NCI-H2227 (cell line): ENCODE measurements at regions not wholly inside any gene's neighbourhood (a gene's known extent, or its start where the extent isn't known, plus 50 kb on each side); places are given as distances from the start of the nearest gene placed in this dataset.

Experiments used
- DNase-seq: peaks from one replicate; lab custom pipeline; 2025; ENCODE audit not compliant: unreplicated experiment; lab: John Stamatoyannopoulos, UW

DNA sequence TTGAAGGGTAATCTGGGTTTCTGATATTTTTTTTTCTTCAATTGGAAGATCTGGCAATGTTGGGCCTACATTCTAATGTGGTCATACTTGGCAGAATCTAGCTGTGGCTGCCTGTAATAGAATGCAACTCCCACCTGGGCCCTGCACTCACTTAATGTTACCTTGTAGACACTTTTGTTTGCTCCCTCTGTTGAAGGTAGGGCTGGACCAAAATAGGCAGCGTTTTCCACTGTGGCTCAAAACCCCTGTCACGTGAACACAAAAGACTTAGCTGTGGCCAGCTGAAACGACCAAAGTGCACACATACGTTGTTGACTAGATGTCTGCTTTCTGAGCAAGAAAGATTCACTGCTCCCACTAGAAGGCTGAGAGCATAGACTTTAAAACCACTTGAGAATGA is 117.6 kb upstream of the HMHB1 start:
- no peak for DNase-seq

DNA sequence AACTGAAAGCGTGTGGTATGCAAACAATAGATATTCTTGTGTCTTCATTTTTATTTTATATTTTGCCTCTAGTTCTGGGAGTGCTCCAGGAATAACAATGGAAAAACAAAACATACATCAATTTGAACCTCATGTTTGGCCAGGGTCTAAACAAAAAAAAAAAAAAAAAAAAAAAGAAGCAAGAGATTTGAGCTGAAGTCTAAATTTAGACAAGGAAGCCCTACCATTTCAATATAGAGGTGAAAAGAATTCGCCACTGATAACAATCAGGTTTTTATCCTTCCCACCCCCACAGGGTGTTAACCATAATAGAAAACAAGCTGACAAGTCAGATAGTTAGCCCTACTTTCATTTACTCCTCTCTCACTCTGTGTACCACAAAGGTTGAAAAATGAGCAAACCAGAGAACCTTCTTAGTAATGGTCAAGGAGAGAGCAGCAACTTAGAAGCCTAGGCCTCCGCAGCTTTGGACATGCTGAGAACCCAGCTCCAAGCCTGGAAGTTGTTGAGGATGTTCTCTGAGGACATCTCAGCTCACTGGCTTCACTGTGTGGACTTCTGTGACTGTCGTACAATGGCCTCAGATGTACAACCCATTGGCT is 118.2 kb upstream of the HMHB1 start:
- DNase-seq: no peak

DNA sequence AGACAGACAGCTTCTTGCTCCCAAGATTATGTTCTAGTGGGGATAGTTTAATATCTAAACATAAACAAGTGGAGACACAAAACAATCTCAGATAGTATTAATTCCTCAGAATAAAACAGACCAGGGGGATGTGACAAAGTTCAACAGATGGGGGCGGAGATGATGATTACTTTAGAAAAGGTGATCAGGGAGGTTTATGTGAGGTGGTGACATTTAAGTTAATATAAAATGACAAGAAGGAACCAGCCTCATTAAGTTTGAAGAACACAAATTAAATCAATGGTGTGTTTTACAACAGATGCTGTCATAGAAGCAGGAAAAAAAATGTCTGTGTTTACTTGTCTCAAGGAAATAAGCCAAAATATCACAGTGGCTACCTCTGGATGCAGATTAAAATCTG is 119.6 kb upstream of the HMHB1 start:
- no peak for DNase-seq

DNA sequence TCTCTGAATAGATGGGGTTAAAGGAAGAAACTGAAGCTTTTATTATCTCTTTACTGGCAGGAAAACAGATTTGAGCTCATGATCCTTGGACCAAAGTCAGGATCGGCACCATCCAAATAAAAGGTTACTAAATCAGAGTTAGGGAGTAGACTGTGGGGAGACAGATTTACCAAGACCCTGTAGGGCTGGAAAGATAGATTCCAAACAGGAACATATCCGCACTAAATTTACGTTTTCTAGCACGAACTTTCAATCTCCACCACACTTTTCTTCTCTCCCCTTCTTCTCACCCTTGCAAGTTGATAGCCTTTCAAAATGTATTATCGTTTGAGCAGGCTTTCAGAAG is 120.0 kb upstream of the HMHB1 start:
- no peak for DNase-seq

DNA sequence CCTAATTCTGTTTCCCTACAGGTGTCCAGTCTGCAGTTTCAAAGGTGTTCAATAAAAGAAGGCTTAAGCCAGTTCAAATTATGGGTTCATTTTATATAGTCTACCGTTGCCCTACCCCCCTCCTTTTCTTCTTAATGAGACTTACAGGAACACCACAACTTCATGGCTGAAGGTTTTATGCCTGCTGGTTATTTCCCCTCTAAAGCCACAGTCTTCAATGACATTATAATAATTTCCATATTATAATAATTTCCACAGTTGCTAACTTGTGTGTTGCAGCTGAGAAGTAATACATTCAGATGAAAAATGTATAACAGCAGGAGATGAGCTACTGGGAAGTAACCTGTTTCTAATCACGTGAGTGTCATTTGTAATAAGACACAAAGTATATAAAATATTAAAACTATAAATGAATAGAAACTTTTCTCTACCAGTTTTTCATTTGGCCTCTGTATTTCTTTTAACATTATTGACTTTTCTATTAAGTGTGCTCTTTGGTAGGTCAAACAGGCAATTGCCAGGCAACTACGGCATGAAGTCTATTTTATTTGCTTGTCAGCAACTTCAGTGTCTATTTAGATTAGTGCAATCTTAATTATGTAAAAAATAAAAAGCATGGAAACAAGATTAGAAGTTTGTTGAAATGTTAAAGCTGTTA is 120.5 kb upstream of the HMHB1 start:
- no peak for DNase-seq

DNA sequence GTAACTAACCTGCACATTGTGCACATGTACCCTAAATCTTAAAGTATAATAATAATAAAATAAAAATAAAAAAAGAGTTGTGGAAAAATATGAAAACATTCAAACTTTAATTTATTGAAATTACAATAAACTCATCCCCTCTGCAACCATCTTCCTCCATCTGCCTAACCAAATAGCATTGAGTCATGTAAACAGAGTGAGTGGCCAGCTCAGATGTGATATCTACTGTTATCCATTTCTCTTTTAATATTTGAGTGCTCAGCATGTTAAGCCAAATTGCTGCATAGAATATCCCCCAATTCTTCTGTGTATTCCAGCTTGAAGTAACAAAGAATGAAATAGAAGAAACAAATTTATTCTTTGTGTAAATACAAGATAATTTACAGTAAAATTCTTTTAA is 124.4 kb upstream of the HMHB1 start:
- DNase-seq: no peak

DNA sequence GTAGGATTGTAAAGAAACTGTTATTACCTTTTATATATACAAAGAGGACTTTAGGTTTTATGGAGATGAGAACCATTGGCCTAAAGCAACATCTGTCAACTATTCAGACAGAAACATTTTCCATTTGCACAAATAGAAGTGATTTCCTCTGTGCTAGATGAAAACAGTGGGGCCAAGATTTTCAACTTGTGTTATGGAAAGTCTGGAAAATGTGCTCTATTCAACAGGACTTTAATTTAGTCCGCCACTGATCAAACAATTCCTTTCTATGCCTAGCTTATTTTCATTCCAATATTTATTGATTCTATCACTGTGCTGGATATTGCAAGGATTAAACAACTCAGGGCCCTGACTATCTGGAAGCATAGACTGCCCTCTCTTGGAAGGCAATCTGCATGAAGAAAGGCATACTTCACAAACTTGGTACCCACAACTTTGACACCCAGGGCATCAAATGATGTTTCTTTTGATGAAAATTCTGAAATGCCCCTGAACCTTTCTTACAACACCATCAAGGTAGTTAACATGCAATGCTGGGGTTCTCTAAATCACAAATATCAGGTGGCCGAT is 126.6 kb upstream of the HMHB1 start:
- DNase-seq: no peak

DNA sequence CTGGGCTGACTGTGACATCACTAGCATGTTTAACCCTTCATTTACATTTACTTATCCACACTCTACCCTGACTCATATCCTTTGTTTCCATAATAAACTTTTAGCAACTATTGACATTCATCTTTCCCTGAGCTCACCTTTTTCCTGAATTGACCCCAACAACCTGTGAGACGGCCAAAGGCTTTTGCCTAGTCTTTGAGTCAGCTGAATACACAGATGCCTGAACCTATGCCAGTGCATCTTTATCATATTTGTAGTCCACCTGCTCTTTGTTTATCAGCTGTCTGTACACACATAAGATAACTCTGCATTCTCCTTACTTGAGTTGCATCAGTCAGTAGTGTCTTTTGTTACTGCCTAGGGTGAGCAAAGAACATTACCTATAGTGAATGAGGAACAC is 128.5 kb upstream of the HMHB1 start:
- no peak for DNase-seq

DNA sequence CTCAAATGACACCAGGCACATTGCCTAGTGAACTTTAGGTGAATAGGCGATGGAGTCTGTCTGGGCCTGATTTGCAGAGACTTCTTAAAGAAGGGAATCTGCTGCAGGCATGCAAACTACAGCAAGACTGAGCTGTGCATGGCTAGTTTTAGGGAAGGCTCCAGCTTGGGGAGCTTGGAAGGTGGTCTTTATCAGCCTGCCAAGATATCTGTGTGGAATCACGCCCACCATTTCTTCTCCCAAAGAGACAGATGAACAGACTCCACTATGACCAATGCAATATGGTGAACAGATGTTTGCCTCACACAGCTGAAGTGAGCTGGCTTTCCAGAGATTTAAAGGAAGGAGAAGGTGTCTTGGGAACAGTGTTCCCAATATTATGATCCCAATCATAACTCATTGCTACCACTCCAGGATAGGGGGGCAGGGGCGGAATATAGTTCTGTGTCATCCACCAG is 129.0 kb upstream of the HMHB1 start:
- DNase-seq: no peak

DNA sequence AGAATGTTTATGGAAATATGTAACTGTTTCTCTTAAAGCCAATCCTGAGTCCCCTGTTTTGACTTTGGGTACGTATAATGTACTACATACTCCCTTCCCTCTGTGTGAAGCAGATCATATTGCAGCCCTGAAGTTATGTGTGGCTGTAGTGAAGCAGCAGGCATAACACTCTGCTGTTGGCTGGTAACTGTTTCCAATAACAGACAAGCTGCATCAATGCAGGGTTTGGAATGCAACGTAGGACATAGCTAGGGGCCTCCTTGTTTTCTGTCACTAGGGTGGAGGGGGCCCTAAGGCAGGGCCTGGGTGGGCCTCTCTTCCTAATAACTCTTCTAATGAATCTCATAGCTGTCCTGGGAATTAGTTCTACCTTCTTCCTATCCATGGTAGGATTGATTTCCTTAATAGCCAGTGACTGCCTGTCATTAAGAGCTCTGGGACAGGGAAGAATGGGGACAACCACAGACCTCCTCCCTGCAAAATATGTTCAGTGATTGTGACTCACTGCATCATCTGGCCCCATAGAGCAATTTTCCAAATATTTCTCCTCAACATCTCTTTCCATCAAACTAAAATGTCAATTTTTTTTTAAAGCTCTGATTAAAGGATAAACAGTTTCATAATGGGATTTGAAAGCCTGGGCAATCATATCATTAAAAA is 129.6 kb upstream of the HMHB1 start:
- peak; percentile 1 for DNase-seq

DNA sequence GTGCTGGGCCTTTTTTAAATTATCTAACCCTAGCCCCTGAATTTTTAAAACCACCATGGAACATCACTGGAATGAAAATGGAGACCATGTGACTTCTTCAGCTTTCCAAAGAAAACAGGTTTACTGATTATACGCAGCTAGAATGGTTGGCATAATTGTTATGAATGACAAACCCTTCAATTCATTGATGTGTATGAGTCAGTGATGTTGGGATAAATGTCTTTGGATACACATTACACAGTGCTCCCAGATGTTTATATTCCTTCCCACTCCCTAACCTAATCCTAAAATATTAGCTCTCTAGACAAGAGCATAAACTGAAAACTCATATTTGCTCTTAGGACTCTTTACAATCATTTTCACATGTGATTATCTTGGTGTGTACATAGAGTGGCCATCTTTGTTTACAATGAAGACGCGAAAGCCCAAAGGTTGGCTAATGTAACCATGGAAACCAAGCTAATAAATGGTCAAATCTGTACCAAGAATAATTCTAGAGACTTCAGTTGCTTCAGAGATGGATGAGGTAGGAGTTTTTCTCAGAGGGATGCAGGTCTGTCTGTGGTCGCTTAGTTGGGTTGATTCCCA is 131.2 kb upstream of the HMHB1 start:
- DNase-seq: no peak

DNA sequence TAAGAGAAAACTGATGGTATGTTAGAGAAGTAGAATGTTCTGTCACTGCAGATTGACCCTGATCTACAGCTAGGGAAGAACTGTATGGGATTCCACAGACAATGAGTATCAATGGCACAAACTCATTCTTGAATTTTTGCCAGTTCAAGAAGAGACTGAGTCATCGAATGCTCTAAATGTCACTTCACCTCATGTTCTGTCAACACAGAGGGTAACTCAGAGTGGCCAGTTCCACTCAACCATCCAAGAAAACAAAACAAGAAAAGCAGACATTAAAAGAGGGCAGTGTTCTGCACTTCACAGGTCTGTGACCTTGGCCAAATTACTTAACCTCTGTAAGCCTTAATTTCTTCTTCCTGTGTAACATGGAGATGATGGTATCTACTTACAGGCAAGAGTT is 132.2 kb upstream of the HMHB1 start:
- DNase-seq: no peak

DNA sequence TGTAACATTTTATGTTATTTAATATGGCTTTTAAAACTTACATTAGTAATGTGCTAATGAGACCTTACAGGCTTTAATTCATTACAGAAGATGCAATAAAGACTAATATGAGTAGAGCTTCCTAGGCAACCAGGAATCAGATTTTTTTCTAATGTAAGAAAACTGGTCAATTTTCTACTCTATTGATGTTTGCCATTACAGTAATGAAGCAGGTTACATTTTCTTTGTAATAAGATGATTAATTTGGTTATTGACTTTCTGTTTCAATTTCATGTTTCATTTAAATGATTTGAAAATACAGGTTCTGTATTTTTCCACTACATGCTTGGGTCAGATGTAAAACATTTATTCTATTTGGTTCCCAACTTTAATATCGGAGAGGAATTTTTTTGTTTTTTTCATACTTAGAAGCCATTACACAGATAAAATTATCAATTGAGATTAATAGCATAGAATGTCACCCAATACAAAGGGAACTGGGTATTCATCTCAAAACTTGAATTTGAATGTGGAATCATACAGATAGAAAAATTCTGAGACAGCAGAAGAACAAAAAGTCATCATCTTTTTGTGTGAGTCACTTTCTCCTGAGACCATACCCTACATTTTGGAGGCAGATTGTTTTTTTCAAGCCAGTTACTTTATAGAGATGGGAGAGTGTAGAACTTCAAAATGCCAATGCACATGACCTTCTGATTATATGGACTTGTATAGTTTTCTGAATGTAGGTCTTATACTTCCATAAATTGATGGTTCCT is 133.6 kb upstream of the HMHB1 start:
- DNase-seq: no peak

DNA sequence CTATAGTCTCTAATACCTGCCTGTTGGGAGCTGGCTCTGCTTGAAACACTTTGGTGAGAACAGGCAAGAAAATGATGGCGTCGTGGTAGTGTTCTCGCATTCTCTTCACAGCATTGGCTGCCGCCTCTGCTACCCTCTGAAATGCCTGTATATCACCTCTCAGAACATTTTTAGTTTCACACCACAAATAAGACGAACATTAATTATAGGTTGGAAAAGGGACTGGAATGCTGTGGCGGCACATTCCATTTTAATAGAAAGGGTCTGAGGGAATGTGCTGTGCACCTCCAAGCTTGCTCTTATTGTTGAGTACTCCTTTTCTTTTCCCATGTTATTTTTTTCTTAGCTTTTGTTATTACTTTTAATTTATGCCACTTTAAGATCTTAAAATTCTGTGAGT is 134.6 kb upstream of the HMHB1 start:
- no peak for DNase-seq

DNA sequence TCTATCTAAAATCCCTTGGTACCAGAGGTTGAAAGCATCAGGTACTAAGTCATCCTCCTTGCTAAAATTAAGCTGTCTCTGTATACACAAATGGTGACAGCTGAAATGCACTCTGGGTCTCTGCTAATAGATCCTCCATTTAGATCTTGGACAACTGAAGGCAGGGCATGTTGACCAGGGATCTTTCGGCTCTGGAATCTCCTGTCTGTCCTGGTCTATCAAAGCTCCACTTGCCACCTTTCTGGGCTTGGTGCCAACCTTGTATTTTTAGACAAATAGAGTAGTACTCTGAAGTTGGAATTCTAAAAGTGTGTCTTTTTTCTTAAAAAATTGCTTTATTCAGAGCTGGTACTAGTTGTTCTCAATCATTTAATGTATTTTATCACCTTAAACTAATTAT is 135.2 kb upstream of the HMHB1 start:
- DNase-seq: no peak

DNA sequence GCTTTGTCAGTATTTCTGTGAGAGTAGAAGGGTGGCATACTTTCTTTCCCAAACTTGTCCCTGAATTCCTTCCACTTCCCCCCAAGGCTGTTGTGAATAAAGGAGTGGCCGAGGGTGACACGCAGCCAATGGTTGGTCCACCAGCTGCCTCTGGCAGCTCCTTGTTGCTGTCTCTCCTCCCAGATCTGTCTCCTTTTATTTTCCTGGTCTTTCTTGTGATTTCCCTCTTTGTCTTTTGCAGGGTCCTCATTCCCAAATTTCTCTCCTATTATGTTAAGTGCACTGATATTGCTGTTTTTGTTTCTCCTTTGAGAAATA is 137.5 kb upstream of the HMHB1 start:
- no peak for DNase-seq

DNA sequence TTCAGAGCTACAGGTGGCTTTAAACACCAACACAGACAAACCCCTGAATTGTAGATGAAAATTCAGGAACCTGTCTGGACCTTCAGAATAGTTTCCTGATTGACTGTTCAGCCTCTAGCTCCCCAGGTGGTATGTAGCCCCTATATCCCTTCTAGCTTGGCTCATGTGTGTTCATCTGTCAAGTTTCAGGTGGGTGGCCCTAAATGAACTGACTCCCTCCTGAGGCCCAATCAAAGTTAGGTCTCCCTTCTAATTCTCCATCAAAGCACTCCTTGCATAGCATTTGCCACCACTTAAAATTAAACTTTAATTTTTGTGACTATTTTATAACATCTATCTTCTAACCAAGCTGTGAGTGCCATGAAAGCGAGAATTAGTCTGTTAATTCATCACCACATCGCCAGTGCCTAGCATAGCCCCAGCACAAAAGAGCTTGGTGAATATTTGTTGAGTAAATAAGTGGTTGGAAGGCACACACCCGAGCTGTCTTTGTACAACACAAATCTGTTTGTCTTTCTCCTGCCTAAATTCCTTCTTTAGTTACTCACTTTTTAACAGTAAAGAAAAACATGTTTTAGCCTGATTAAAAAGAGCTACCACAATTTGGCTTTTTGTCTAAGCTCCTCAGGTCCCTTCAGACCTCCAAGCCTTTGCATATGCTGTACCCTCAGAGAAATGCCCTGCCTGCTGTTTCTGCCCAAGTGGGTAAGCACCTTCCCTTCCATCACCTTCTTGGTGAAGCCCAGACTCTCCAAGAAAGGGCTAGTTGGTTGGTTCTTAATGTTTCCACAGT is 138.1 kb upstream of the HMHB1 start:
- DNase-seq: no peak

DNA sequence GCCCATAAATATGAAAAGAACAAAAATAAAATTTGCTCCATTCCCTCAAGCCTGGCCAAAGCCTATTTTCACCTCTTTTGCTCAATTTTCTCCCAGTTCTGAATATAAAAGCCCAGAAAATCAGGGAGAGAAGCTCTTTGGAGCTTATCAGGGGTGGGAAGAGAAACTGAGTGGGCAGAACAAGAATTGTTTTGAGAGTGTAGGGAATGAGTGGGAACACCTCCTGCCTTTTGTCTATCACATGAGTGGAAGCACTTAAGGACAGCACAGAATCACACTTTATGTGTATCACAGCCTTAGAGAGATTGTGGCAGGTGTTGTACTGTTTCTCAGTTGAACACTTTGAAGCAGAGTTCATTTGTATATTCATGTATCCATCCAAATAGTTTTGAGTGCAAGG is 139.2 kb upstream of the HMHB1 start:
- no peak for DNase-seq

DNA sequence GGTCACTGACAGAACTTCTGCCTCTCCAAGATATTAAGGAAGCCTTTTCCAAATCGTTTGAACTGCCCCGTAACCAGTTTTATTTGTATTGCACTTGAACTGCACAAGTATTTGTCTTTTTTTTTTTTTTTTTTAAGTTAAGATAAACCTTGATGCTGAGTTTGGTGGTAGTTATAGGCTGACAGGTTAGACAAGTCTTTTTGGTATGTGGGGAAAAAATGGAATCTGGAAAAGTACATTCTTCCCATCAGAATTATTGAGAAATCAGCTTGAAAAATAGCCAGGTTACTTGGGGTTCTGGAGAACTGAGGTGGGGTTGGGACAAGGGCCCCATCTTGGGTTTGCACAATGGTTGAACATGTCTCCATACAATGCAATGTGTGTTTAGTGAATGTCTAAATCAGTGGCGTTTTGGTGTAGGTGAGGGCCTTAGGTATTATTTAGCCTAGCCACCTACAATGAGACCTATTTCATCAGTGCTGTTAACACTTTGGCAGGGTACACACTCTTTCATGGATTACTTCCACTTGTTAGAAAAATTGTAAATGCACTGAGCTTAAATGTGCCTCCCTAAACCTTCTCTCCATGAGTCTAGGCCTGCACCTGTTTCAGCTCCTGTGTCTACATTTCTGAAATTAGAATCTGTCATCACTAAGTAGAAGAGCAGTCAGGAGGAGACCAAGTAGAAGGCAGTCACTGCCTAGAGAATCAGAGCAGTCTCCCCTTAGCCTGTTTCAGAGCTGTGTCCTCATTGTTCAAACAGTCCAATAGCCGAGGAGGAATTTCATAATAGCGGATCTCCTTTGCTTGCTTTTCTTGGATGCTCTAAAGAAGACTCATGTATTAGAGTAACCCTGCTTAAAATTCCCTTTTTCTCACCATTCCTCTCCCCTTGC is 140.0 kb upstream of the HMHB1 start:
- no peak for DNase-seq

DNA sequence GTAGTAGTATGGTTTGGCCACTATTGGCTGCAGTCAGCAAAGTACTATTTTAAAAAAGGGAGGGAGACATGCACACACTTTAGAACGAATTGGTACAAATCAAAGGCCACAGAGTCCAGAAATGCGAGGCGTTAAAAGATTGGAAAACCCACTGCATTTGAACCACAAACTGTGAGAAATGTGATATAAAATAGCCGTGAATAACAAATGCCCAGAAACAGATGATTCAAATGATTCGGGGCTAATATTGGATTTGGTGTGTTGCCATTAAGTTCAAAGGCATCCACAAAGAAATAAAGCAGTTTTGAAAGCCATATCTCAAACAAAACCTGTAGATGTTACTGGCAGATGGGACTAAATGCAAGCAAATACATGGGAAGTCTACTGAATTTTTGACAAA is 140.9 kb upstream of the HMHB1 start:
- DNase-seq: no peak
